ENCODE measurements at regions not wholly inside any gene's neighbourhood (a gene's known extent, or its start where the extent isn't known, plus 50 kb on each side); places are given as distances from the start of the nearest gene placed in this dataset.

DNA sequence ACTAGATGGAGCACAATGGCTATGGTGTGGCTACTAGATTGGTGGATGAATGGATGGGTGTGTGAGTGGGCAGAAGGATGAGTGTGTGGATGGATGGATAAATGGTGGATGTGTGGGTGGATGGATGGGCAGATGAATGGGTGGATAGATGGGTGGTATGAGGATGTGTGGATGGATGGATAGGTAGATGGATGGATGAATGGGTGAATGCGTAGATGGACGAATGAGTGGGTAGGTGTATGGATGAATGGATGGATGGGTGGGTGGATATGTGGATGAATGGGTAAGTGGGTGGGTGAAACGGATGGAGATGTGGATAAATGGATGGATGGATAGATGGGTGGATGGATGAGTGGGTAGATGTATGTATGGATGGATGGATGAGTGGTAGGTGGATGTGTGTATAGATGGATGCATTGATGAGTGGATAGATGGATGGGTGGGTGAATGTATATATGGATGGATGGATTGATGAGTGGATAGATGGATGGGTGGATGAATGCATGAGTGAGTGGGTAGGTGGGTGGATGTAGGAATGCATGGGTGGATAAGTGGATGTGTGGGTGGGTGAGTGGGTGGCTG is 114.2 kb downstream of the TEX29 start:
- TF ChIP-seq, protein P1, sequence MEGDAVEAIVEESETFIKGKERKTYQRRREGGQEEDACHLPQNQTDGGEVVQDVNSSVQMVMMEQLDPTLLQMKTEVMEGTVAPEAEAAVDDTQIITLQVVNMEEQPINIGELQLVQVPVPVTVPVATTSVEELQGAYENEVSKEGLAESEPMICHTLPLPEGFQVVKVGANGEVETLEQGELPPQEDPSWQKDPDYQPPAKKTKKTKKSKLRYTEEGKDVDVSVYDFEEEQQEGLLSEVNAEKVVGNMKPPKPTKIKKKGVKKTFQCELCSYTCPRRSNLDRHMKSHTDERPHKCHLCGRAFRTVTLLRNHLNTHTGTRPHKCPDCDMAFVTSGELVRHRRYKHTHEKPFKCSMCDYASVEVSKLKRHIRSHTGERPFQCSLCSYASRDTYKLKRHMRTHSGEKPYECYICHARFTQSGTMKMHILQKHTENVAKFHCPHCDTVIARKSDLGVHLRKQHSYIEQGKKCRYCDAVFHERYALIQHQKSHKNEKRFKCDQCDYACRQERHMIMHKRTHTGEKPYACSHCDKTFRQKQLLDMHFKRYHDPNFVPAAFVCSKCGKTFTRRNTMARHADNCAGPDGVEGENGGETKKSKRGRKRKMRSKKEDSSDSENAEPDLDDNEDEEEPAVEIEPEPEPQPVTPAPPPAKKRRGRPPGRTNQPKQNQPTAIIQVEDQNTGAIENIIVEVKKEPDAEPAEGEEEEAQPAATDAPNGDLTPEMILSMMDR (conservative IDR thresholded peaks at IDR 0.05; ENCODE audit: low read length), result no peak
- no peak for TF ChIP-seq EZH2phosphoT487 (IDR thresholded peaks at IDR 0.05; ENCODE audit: borderline replicate concordance, low read depth, low read length)
